ENCODE measurements at regions not wholly inside any gene's neighbourhood (a gene's known extent, or its start where the extent isn't known, plus 50 kb on each side); places are given as distances from the start of the nearest gene placed in this dataset.

- no peak for DNase-seq (ENCODE audit: low read depth, low spot score)
- no peak overlapping the region for H3K4me3 ChIP-seq (ENCODE audit: low read length)
Measured at GRCh38 chr21:41689289-41689583, 77.6 kb downstream of the RIPK4 start.

DNA sequence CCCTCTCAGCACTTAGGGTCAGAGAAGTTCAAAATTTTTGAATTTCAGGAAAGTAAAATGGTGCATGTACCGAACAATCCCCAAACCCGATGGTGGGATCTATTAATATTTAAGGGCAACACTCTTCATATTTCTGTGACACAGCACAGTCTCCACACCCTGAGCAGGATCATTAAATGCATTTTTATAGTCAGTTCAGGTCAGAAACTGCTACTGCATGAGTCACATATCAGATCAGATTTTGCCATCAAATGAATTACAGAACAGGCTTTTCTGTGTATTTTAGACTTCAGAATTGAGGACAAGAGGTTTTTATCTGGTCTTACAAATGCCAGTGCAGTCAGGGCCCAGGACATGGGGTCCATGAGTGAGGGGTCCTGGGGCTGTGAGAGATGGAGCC, 79.2 kb downstream of the RIPK4 start:
- DNase-seq (ENCODE audit: low read depth, low spot score): no peak
- no peak overlapping the region for H3K4me3 ChIP-seq (ENCODE audit: low read length)

DNA sequence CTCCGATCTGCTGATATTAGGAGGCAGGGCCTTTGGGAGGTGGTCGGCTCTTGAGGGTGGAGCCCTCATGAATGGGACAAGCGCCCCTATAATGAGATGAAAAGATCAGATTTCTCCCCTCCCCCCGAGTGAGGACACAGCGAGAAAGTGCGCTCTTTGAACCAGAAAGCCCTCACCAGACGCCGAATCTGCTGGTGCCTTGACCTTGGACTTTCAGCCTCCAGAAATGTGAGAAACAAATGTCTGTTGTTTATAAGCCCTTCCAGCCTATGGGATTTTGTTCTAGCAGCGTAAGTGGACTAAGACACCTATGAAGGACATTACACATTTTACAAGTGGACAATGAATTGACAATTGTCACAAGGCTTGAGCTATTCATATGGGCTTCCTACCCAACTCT, 80.2 kb downstream of the RIPK4 start:
- H3K4me3 ChIP-seq (ENCODE audit: low read length): no peak overlapping the region
- DNase-seq (ENCODE audit: low read depth, low spot score): no peak

DNA sequence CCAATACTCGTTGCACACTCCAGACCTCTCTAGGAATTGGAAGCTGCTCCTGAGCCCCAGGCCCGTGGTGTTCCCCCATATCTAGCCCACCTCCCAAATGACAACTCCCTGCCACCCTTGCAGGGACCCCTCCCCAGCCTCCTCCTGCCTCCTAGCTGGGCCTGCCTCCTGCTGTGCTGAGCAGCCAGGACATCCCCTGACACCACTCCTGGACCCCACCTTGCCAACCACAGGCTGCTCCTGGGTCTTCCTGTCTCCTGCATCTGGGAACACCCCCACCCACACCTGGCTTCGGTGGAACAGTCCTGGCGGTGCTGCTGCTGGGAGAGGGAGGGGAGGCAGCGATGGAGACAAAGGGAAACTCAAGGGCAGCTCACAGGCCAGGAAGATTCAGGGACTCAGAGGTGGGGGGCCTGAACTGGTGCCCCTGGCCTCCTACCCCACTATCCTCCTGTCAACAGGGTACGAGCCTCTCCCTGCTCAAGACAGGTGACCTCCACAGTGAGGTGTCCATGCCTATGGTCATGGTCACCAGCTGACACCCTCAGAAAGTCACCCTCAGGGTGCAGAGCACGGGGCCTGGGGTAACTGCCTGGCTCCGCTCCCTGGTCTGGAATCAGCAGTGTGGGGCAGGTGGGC, 81.2 kb downstream of the RIPK4 start:
- DNase-seq (ENCODE audit: low read depth, low spot score): no peak
- no peak overlapping the region for H3K4me3 ChIP-seq (ENCODE audit: low read length)

DNA sequence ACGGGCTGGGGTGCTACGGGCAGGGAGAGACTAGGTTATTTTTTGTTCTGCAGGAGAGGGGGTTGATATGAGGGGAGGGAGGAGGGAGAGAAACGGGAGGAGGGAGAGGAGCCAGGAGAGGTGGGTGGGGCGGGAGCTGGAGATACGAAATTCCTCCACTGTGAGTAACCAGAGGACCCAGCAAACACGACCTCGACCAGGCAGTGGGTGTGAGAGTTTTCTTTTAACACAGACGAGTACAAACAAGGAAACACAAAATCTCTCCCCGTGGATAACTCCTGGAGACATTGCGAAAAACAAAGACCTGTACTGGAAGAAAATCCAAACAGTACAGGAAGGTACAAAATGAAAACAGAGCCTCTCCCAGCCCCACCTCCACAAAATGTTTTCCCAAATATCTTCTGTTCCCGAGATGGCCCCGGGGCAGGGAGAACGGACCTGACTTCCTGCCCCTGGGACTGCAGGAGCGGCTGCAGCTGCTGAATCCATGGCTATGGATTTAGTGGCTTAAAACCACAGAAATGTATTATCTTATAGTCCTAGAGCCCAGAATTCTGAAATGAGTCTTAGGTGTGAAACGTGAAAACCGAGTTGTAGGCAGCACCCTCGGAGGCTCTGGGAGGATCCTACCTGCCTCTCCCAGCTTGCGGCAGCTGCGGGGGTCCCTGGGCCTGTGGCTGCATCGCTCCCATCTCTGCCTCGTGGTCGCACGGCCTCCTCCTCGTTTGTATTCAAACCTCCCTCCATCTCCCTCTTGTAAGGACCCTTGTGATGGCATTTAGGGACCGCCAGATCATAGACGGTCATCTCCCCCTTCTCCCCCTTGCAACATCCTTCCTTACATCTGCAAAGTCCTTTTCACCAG, 82.2 kb downstream of the RIPK4 start:
- no peak for DNase-seq (ENCODE audit: low read depth, low spot score)
- H3K4me3 ChIP-seq (ENCODE audit: low read length): no peak overlapping the region

DNA sequence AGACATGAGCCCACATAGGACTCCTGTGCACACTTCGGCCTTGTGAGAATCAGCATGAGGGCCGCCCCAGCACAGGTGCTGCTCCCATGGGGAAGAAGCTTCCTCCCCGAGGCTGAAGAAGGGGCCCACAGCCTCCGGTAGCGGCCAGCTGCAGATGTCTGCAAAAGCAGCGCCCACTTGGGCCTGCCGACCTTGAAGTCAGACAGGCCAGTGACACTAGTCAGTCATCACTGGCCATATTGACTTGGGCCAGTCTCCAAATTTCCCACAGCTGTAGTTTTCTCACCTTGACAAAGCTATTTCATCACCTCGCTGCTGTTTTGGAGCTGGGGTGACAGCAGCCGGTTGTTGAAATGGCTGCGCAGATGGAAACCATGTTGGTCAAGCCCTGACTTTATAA, 83.0 kb downstream of the RIPK4 start:
- no peak overlapping the region for H3K4me3 ChIP-seq (ENCODE audit: low read length)
- DNase-seq (ENCODE audit: low read depth, low spot score): no peak

- H3K4me3 ChIP-seq (ENCODE audit: low read length): no peak overlapping the region
- DNase-seq (ENCODE audit: low read depth, low spot score): no peak
Measured at GRCh38 chr21:41682719-41683179, 84.1 kb downstream of the RIPK4 start.

DNA sequence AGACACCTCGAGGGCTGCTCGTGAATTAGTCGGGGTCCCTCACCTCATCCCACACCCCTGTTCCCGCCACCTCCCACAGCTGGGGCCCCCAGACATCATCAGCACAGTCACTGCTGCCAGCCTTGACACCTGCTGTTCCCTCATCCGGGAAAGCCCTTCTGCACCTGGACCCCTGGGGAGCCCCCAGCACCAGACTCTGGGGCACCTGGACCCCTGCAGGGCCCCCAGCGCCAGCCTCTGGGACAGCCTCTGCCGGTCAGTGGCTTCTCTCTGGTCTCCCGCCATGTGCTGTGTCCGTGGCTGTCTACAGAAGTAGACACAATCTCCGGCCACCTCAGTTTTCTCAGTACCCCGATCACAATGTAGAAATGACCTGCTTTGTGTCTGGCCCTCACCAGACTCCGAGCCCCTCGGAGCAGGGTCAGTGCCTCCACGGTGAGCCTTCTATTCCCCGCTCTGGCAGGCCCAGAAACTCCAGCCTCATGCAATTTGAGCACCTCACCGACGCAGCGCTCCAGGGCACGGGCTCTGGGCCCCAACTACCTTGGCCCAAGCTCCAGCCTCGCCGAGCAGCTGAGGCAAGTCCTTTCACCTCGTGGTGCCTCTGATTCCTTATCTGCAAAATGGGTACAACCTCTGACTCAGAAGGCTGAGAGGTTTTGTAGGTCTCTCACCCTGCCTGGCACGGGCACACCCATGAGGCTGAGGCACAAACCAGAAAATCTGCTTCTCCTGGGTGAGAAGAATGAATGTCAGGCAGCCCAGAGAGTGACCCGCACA, 84.7 kb downstream of the RIPK4 start:
- no peak overlapping the region for H3K4me3 ChIP-seq (ENCODE audit: low read length)
- DNase-seq (ENCODE audit: low read depth, low spot score): no peak

DNA sequence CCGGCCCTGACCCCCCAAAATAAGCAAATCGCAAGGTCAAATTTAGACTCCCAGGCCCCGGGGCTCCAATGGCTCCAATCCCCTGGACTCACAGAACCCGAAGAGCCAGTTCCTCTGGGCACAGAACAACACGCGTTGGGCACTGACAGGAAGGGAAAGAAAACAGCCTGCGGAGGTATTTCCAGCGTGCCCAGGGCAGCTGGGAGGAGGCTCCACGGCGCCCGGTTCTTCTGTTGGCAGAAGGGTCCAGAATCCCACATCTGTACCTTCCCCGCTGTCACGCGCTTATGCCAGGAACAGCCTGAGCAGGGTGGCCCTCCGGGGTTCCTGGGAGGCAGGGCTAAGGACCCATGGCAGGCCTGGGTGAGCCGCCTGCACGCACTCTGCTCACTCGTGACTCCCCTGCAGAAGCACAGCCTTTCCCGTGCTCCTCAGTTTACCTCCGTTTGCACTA, 85.5 kb downstream of the RIPK4 start:
- no peak for DNase-seq (ENCODE audit: low read depth, low spot score)
- no peak overlapping the region for H3K4me3 ChIP-seq (ENCODE audit: low read length)

DNA sequence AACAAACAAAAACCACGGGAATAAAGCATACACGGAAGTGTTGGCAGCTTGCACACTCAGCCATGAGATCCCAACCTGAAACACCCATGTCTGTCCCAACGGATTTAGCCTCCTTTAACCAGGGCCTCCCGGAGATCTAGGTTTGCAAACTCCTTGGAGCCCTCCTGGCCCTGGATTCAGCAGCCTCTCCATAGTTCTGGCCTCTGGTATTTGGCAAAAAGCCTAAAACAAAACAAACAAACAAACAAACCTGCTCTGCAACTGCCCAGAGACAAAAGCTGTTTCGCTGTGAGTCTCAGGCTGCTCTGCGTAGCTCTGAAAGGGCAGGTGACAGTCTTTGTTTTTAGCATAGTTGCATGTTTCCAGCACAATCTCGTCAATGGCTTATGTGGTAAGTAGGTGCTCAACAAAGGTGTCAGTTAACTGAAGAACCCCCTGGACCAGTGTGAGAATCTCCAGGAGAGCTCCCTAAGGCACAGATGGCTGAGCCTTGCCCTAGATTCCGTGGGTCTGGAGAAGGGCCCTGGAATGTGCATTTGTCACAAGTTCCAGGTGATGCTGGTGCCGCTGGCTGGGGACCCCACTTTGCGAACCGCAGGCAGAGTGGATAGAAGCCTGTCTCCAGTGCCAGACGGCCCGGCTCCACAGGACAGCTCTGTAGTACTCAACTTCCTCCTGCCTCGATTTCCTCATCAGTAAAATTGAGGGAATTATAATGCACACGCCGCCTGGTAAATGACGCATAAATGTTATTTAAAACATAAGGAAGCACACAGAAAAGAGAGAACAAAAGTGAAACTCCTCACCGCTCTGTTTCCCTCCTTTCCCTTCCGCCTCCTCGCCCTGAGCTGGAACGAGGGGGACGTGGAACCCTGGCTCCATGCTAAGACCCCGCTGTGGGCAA, 86.2 kb downstream of the RIPK4 start:
- DNase-seq (ENCODE audit: low read depth, low spot score): no peak

GRCh38 chr21:41678924-41679318, 87.9 kb downstream of the RIPK4 start:
- no peak for DNase-seq (ENCODE audit: low read depth, low spot score)
- H3K4me3 ChIP-seq (ENCODE audit: low read length): no peak overlapping the region

More for the DNA sequence above, 86.2 kb downstream of the RIPK4 start:
- no peak overlapping the region for H3K4me3 ChIP-seq (ENCODE audit: low read length)

GRCh38 chr21:41678016-41678923, 88.6 kb downstream of the RIPK4 start:
- H3K4me3 ChIP-seq (ENCODE audit: low read length): no peak overlapping the region
- no peak for DNase-seq (ENCODE audit: low read depth, low spot score)

GRCh38 chr21:41677671-41678015, 89.2 kb downstream of the RIPK4 start:
- DNase-seq (ENCODE audit: low read depth, low spot score): no peak
- no peak overlapping the region for H3K4me3 ChIP-seq (ENCODE audit: low read length)

DNA sequence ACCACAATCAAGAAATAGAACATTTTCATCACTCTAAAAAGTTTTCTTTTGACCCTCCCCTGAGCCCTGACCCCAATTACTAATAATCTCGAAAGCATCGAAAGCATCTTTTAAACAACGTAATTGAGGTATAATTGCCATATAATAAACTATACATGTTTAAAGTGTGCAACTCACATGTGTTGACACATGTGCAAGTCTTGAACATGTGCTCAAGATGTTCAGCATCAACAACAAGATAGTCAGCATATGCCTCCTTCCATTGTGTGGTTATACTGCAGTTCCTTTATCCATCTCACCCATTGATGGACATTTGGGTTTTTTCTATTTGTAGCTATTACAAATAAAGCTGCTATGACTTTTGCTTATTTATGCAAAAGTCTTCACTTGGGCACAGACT, 90.7 kb downstream of the RIPK4 start:
- no peak overlapping the region for H3K4me3 ChIP-seq (ENCODE audit: low read length)
- DNase-seq (ENCODE audit: low read depth, low spot score): no peak

GRCh38 chr21:41675574-41675973, 91.3 kb downstream of the RIPK4 start:
- H3K4me3 ChIP-seq (ENCODE audit: low read length): no peak overlapping the region
- DNase-seq (ENCODE audit: low read depth, low spot score): no peak

- H3K4me3 ChIP-seq (ENCODE audit: low read length): no peak overlapping the region
- no peak for DNase-seq (ENCODE audit: low read depth, low spot score)
Measured at GRCh38 chr21:41674402-41674801, 92.5 kb downstream of the RIPK4 start.

DNA sequence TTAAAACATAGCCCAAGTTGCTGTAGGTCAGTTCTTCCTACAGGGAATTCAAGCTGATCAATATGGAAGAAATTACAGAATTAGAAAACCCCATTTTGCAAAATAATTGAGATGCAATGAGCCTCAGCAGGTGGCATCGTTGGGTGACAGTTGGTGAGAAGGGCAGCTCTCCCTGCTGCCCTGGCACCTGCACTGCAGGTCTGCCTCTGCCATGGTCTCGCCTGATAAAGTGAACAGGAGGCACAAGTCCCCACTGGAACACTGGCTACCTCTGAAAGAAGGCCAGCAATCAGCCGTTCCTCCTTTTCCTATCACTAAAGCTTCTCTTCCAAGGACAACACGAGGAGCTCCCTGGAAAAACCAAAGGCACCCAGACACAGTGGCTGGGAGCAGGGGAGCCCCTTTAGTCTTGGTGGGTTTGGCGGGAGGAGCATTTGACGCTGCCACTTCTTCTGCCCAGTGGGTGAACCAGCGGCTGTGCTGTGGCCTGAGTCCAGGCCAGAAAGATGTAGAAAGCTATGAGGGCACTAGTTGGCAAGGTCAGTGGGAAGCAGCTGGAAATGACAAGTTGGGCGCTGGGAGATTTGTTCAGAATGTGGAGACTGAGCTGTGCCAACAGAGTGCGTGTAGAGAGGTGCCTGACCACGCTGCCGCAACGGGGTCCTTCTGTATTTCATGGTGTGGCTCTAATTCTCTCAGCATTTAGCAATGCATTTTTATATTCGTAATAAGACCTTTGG, 93.1 kb downstream of the RIPK4 start:
- no peak for DNase-seq (ENCODE audit: low read depth, low spot score)
- no peak overlapping the region for H3K4me3 ChIP-seq (ENCODE audit: low read length)

- no peak overlapping the region for H3K4me3 ChIP-seq (ENCODE audit: low read length)
Measured at GRCh38 chr21:41673071-41673470, 93.8 kb downstream of the RIPK4 start.

More at GRCh38 chr21:41673071-41673470, 93.8 kb downstream of the RIPK4 start:
- no peak for DNase-seq (ENCODE audit: low read depth, low spot score)
